ENCODE measurements at regions not wholly inside any gene's neighbourhood (a gene's known extent, or its start where the extent isn't known, plus 50 kb on each side); places are given as distances from the start of the nearest gene placed in this dataset.

DNA sequence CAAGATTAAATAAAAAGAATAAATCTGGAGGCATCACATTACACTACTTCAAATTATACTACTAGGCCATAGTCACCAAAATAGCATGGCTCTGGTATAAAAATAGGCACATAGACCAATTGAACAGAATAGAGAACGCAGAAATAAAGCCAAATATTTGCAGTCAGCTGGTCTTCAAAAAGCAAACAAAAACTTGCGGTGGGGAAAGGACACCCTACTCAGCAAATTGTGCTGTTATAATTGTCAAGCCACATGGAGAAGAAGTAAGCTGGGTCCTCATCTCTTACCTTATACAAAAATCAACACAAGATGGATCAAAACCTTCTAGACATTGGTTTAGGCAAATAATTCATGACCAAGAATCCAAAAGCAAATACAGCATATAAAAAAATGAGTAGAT is 259.2 kb upstream of the SLITRK3 start:
- Histone ChIP-seq H2BK15ac (ENCODE audit: low read depth, low read length) (no peak overlapping the region), H3K36me3 (ENCODE audit: control insufficient read depth, insufficient read depth, low read length) (no peaks in the 10 kb centered on the region), H3K9me3 (ENCODE audit: control insufficient read depth, insufficient read depth, low read length) (no peaks in the 10 kb centered on the region), H3K4ac (ENCODE audit: low read depth, low read length) (no peak overlapping the region), H3K79me1 (ENCODE audit: low read depth in 1 of 2, low read length in 2 of 2) (no peaks in the 10 kb centered on the region), H3K9me1 (ENCODE audit: insufficient read depth, low read length) (no peaks in the 10 kb centered on the region), H3K4me2 (ENCODE audit: low read depth, low read length) (no peak overlapping the region), H3K18ac (ENCODE audit: low read depth, low read length) (no peak overlapping the region), H3K23ac (ENCODE audit: low read depth, low read length) (no peak overlapping the region), H2BK20ac (ENCODE audit: low read depth, low read length) (no peak overlapping the region), H3K14ac (replicated peaks; ENCODE audit: low read depth, low read length) (no peak overlapping the region), H3K4me3 (ENCODE audit: insufficient read depth, low read depth, low read length) (no peak overlapping the region), H2BK120ac (ENCODE audit: low read depth, low read length) (no peak overlapping the region), H3K27me3 (ENCODE audit: control insufficient read depth, insufficient read depth, low read length) (no peaks in the 10 kb centered on the region), H3K9ac (ENCODE audit: low read depth, low read length) (no peak overlapping the region), H2AK9ac (replicated peaks; ENCODE audit: low read depth, low read length, poor library complexity) (no peak overlapping the region), H2AK5ac (ENCODE audit: low read depth, low read length) (no peak overlapping the region), H2BK5ac (ENCODE audit: low read depth, low read length, poor library complexity, severe bottlenecking) (no peak overlapping the region), H4K8ac (ENCODE audit: low read depth in 2 of 2, low read length in 2 of 2) (no peak overlapping the region), H3K56ac (ENCODE audit: extremely low read depth, insufficient read depth, low read length) (no peak overlapping the region), H4K20me1 (ENCODE audit: insufficient read depth, low read length) (no peaks in the 10 kb centered on the region), H3K4me1 (ENCODE audit: control insufficient read depth, insufficient read depth, low read length) (no peaks in the 10 kb centered on the region), H4K5ac (ENCODE audit: low read depth, low read length) (no peak overlapping the region), H4K91ac (ENCODE audit: insufficient read depth, low read depth, low read length) (no peak overlapping the region), H3K27ac (ENCODE audit: insufficient read depth, low read length) (no peak overlapping the region), H2AFZ (replicated peaks; ENCODE audit: low read length, poor library complexity) (no peak overlapping the region)
- no CpG with 5 or more reads among the region's 2 CpGs for WGBS, 2 experiments (ENCODE audit: extremely low coverage in 2 of 2, insufficient read length in 1 of 2)
- no peak for ATAC-seq (ENCODE audit: low read depth)
- in situ Hi-C loops (cut with MboI; ENCODE audit: low sequenced_read_pairs) (no loop called here), intact Hi-C loops (cut with micrococcal nuclease) (no loop called here), dilution Hi-C loops (cut with HindIII; ENCODE audit: low sequenced_read_pairs, unreplicated experiment) (no loop called here)
- TF ChIP-seq FOS (IDR thresholded peaks at IDR 0.05; ENCODE audit: low read depth, low read length) (no peak), NFE2L2 (IDR thresholded peaks at IDR 0.05; ENCODE audit: low read depth, low read length) (no peak), POLR2A (IDR thresholded peaks at IDR 0.05; ENCODE audit: low read depth, low read length) (no peak), RCOR1 (IDR thresholded peaks at IDR 0.05; ENCODE audit: insufficient replicate concordance, low read length) (no peak), MAZ (IDR thresholded peaks at IDR 0.05; ENCODE audit: borderline replicate concordance, low read depth, low read length) (no peak), ELK1 (IDR thresholded peaks at IDR 0.05; ENCODE audit: borderline replicate concordance, low read depth, low read length) (no peak), MAFK (IDR thresholded peaks at IDR 0.05; ENCODE audit: low read depth, low read length) (no peak), SMC3 (IDR thresholded peaks at IDR 0.05; ENCODE audit: low read depth, low read length) (no peak), CHD1 (IDR thresholded peaks at IDR 0.05; ENCODE audit: low read depth, low read length) (no peak), RFX5 (IDR thresholded peaks at IDR 0.05; ENCODE audit: low read depth, low read length) (no peak), BHLHE40 (IDR thresholded peaks at IDR 0.05; ENCODE audit: low read depth, low read length) (no peak)
- TF ChIP-seq, protein P1, sequence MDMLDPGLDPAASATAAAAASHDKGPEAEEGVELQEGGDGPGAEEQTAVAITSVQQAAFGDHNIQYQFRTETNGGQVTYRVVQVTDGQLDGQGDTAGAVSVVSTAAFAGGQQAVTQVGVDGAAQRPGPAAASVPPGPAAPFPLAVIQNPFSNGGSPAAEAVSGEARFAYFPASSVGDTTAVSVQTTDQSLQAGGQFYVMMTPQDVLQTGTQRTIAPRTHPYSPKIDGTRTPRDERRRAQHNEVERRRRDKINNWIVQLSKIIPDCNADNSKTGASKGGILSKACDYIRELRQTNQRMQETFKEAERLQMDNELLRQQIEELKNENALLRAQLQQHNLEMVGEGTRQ (IDR thresholded peaks at IDR 0.05; ENCODE audit: low read depth, low read length): no peak
- TF ChIP-seq, protein P2, sequence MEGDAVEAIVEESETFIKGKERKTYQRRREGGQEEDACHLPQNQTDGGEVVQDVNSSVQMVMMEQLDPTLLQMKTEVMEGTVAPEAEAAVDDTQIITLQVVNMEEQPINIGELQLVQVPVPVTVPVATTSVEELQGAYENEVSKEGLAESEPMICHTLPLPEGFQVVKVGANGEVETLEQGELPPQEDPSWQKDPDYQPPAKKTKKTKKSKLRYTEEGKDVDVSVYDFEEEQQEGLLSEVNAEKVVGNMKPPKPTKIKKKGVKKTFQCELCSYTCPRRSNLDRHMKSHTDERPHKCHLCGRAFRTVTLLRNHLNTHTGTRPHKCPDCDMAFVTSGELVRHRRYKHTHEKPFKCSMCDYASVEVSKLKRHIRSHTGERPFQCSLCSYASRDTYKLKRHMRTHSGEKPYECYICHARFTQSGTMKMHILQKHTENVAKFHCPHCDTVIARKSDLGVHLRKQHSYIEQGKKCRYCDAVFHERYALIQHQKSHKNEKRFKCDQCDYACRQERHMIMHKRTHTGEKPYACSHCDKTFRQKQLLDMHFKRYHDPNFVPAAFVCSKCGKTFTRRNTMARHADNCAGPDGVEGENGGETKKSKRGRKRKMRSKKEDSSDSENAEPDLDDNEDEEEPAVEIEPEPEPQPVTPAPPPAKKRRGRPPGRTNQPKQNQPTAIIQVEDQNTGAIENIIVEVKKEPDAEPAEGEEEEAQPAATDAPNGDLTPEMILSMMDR (conservative IDR thresholded peaks at IDR 0.05; ENCODE audit: low read depth, low read length): no peak
- DNase-seq: no peak
- no TSS peak for BruUV-seq (replicated peaks)
- POLR2A ChIA-PET (ENCODE audit: unreplicated experiment): no interaction called here
- CTCF ChIA-PET: no interaction called here

All from IMR-90 (cell line).